H1 (cell line): ENCODE measurements at regions not wholly inside any gene's neighbourhood (a gene's known extent, or its start where the extent isn't known, plus 50 kb on each side); places are given as distances from the start of the nearest gene placed in this dataset.

ENCODE experiments used
- CTCF ChIA-PET: fragments of 300-600 bp; sonication (Branson Sonifier 250); formaldehyde crosslinking; loops from one replicate; lab custom pipeline; 2021; ENCODE audit not compliant: partially characterized antibody; lab: Charles Lee
- POLR2A ChIA-PET: fragments of 300-600 bp; sonication (Branson Sonifier 250); formaldehyde crosslinking; loops from one replicate; lab custom pipeline; 2021; ENCODE audit warnings: inconsistent platforms; ENCODE audit not compliant: partially characterized antibody; lab: Charles Lee
- DNase-seq, 2 experiments: peaks; one replicate each; pipeline versions ENCODE4 v3.0.0 to v3.0.0-alpha.2; 2010 to 2022; ENCODE audit warnings: low spot score in 2 of 2, low read depth in 1 of 2, mixed read lengths in 1 of 2
- FAIRE-seq: peaks from 2 replicates; lab custom pipeline; 2011; peaks lifted over from hg19 to GRCh38; lab: Jason Lieb, UNC
- H2AFZ ChIP-seq: 2 replicates; pipeline ENCODE4 v1.8.1; 2012; ENCODE audit warnings: low read length, inconsistent platforms
- H2AK5ac ChIP-seq: 2 replicates; pipeline ENCODE4 v1.6.1; 2013; ENCODE audit warnings: low read depth, low read length
- H2BK120ac ChIP-seq: replicated peaks from 2 replicates; pipeline ENCODE3; 2013; ENCODE audit warnings: low read depth, low read length, inconsistent platforms
- H2BK12ac ChIP-seq: 2 replicates; pipeline ENCODE4 v1.6.1; 2013; ENCODE audit warnings: low read depth, low read length
- H2BK15ac ChIP-seq: 2 replicates; pipeline ENCODE4 v1.6.1; 2013; ENCODE audit warnings: low read length
- H2BK20ac ChIP-seq: 2 replicates; pipeline ENCODE4 v1.6.1; 2013; ENCODE audit warnings: low read length
- H2BK5ac ChIP-seq: 2 replicates; pipeline ENCODE4 v1.6.1; 2013; ENCODE audit warnings: low read depth, low read length
- H3K14ac ChIP-seq: 2 replicates; pipeline ENCODE4 v1.6.1; 2013; ENCODE audit warnings: inconsistent platforms; ENCODE audit not compliant: insufficient read length
- H3K18ac ChIP-seq: 2 replicates; pipeline ENCODE4 v1.6.1; 2013; ENCODE audit warnings: low read length; ENCODE audit errors: extremely low read depth
- H3K23ac ChIP-seq: 2 replicates; pipeline ENCODE4 v1.6.1; 2013; ENCODE audit warnings: inconsistent platforms; ENCODE audit not compliant: insufficient read length
- H3K23me2 ChIP-seq: 2 replicates; pipeline ENCODE4 v1.6.1; 2013; ENCODE audit warnings: low read depth, low read length
- H3K27ac ChIP-seq: 2 replicates; pipeline ENCODE4 v1.6.1; 2011; ENCODE audit warnings: low read depth, low read length, inconsistent platforms
- H3K27me3 ChIP-seq, 4 experiments: replicated peaks in 1 of 4; 1 replicate in 1 of 4; 2 replicates in 3 of 4; pipeline versions ENCODE4 v1.6.1 to v1.8.1; 2011 to 2013; ENCODE audit warnings: low read length in 3 of 4, mild to moderate bottlenecking in 3 of 4, inconsistent platforms in 2 of 4, mixed read lengths in 2 of 4, moderate library complexity in 1 of 4; ENCODE audit not compliant: control insufficient read depth in 3 of 4, insufficient read depth in 3 of 4; ENCODE audit errors: extremely low read depth in 1 of 4
- H3K36me3 ChIP-seq, 4 experiments: 2 replicates each; pipeline versions ENCODE4 v1.6.1 to v1.8.1; 2011 to 2013; ENCODE audit warnings: mild to moderate bottlenecking in 4 of 4, low read length in 3 of 4, moderate library complexity in 2 of 4, control low read depth in 1 of 4, inconsistent platforms in 1 of 4; ENCODE audit not compliant: insufficient read depth in 4 of 4, control insufficient read depth in 2 of 4
- H3K4ac ChIP-seq: replicated peaks from 2 replicates; pipeline ENCODE3; 2013; ENCODE audit warnings: low read length, low read depth, mixed read lengths, inconsistent platforms; ENCODE audit not compliant: insufficient read length
- H3K4me1 ChIP-seq, 4 experiments: replicated peaks in 1 of 4; 1 replicate in 1 of 4; 2 replicates in 3 of 4; pipeline versions ENCODE4 v1.6.1 to v1.8.1; 2011 to 2013; ENCODE audit warnings: low read length in 3 of 4, inconsistent platforms in 2 of 4, mixed read lengths in 1 of 4; ENCODE audit not compliant: insufficient read depth in 4 of 4, control insufficient read depth in 3 of 4
- H3K4me2 ChIP-seq, 2 experiments: 2 replicates each; pipeline versions ENCODE4 v1.6.1 to v1.8.1; 2011 to 2013; ENCODE audit warnings: low read depth in 2 of 2, low read length in 2 of 2, control low read depth in 1 of 2, inconsistent platforms in 1 of 2, mild to moderate bottlenecking in 1 of 2; ENCODE audit not compliant: insufficient read depth in 1 of 2
- H3K4me3 ChIP-seq, 4 experiments: fragments of 200-600, 300-600 bp in 1 of 4; sonication (generic), shearing (Covaris generic), sonication (Bioruptor Twin) in 1 of 4; 2 replicates each; pipeline versions ENCODE4 v1.5.1 to v1.8.1; 2011 to 2016; ENCODE audit warnings: low read length in 4 of 4, low read depth in 3 of 4, control low read depth in 2 of 4, inconsistent platforms in 2 of 4, mild to moderate bottlenecking in 2 of 4, mixed read lengths in 1 of 4, moderate library complexity in 1 of 4; ENCODE audit not compliant: insufficient read depth in 2 of 4; ENCODE audit errors: extremely low read depth in 1 of 4
- H3K56ac ChIP-seq: replicated peaks from 2 replicates; pipeline ENCODE3; 2013; ENCODE audit warnings: low read depth, mild to moderate bottlenecking, mixed read lengths, low read length, inconsistent platforms; ENCODE audit not compliant: insufficient read length
- H3K79me1 ChIP-seq: 2 replicates; pipeline ENCODE4 v1.6.1; 2013; ENCODE audit warnings: low read depth, low read length, control low read depth
- H3K79me2 ChIP-seq, 2 experiments: 2 replicates each; pipeline versions ENCODE4 v1.6.1 to v1.8.1; 2012 to 2013; ENCODE audit warnings: low read length in 2 of 2, mild to moderate bottlenecking in 2 of 2, inconsistent platforms in 1 of 2; ENCODE audit not compliant: insufficient read depth in 2 of 2, control insufficient read depth in 1 of 2
- H3K9ac ChIP-seq, 4 experiments: replicated peaks in 1 of 4; 1 replicate in 1 of 4; 2 replicates in 3 of 4; pipeline versions ENCODE4 v1.6.1 to v1.8.1; 2011 to 2013; ENCODE audit warnings: low read depth in 3 of 4, low read length in 3 of 4, control low read depth in 2 of 4, mild to moderate bottlenecking in 2 of 4, moderate library complexity in 2 of 4, inconsistent platforms in 1 of 4; ENCODE audit errors: extremely low read depth in 1 of 4
- H3K9me3 ChIP-seq, 2 experiments: 2 replicates each; pipeline versions ENCODE4 v1.6.1 to v1.8.1; 2012 to 2013; ENCODE audit warnings: mild to moderate bottlenecking in 2 of 2, moderate library complexity in 2 of 2, control low read depth in 1 of 2, inconsistent platforms in 1 of 2, low read depth in 1 of 2, low read length in 1 of 2, mixed read lengths in 1 of 2; ENCODE audit not compliant: insufficient read depth in 2 of 2
- H4K20me1 ChIP-seq, 2 experiments: replicated peaks in 1 of 2; 2 replicates each; pipeline versions ENCODE3 to v1.8.1; 2011 to 2013; ENCODE audit warnings: inconsistent platforms in 2 of 2, low read length in 2 of 2, mild to moderate bottlenecking in 1 of 2; ENCODE audit not compliant: insufficient read depth in 2 of 2, control insufficient read depth in 1 of 2
- H4K5ac ChIP-seq: 2 replicates; pipeline ENCODE4 v1.6.1; 2013; ENCODE audit warnings: low read length, low read depth, mixed read lengths, inconsistent platforms; ENCODE audit not compliant: insufficient read length
- H4K8ac ChIP-seq: 2 replicates; pipeline ENCODE4 v1.8.0; 2013; ENCODE audit warnings: mild to moderate bottlenecking, moderate library complexity, low read length, inconsistent platforms; ENCODE audit not compliant: insufficient read depth; ENCODE audit errors: extremely low read depth
- H4K91ac ChIP-seq: replicated peaks from 2 replicates; pipeline ENCODE3; 2013; ENCODE audit warnings: low read length, mixed read lengths, inconsistent platforms; ENCODE audit not compliant: insufficient read length
- CBX8 ChIP-seq: fragments of 300-800, 300-1000 bp; sonication (generic); IDR thresholded peaks from 2 replicates; pipeline ENCODE4 v1.7.1; 2016; ENCODE audit warnings: low read depth, low read length, borderline replicate concordance
- FOSL1 ChIP-seq: IDR thresholded peaks from 2 replicates; pipeline ENCODE4 v1.6.1; 2011; ENCODE audit warnings: mild to moderate bottlenecking, low read depth, low read length, moderate library complexity; ENCODE audit not compliant: insufficient read depth
- GABPA ChIP-seq: IDR thresholded peaks from 2 replicates; pipeline ENCODE4 v1.6.1; 2011; ENCODE audit warnings: mild to moderate bottlenecking, low read length, moderate library complexity, borderline replicate concordance; ENCODE audit not compliant: insufficient read depth
- HDAC6 ChIP-seq: IDR thresholded peaks from one replicate; pipeline ENCODE4 v1.7.1; 2012; ENCODE audit warnings: low read depth, mild to moderate bottlenecking, inconsistent platforms, low read length, moderate library complexity
- JUND ChIP-seq: IDR thresholded peaks from 2 replicates; pipeline ENCODE4 v1.6.1; 2011; ENCODE audit warnings: mild to moderate bottlenecking, improper control_type of control experiment, low read length
- WGBS, 2 experiments: shearing (Covaris generic) in 1 of 2; methylation state at CpG; one replicate each; pipeline versions ENCODE4 v1.1.6 to v1.1.7; 2013 to 2015; ENCODE audit warnings: low lambda C conversion rate in 2 of 2, mixed read lengths in 2 of 2, inconsistent platforms in 1 of 2, low coverage in 1 of 2, missing lambda C conversion rate in 1 of 2; ENCODE audit not compliant: insufficient replicate concordance in 2 of 2, insufficient coverage in 1 of 2, insufficient read length in 1 of 2; ENCODE audit errors: extremely low coverage in 1 of 2, missing lambda C conversion rate in 1 of 2; 5-methylcytosine and 5-hydroxymethylcytosine counted together
- TF ChIP-seq, protein P1 (sequence below): IDR thresholded peaks from 2 replicates; pipeline ENCODE4 v1.6.1; 2012; ENCODE audit warnings: low read length, inconsistent platforms
- TF ChIP-seq, protein P2 (sequence below): IDR thresholded peaks from 2 replicates; pipeline ENCODE4 v1.6.1; 2011; ENCODE audit warnings: low read length, improper control_type of control experiment

DNA sequence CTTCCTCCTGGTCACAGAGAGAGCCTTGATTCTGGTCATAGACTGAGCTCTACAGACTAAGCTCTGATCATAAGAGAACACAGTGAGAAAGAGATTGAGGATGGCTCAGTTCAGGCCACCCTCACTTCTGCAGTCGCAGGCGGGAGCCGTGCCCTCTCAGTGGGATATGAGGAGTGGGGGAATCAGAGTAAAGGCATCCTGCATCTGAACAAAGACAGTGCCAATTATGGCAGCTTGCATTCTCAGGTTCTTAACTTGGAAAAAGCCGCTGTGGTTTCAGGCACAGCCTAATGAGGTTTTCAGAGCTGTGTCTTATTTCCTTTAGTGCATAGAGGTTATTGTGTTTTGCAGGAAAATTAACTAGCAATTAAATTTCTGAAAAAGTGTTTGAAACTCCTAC, 134.4 kb upstream of the NLRP1 start:
- TF ChIP-seq, protein P1, sequence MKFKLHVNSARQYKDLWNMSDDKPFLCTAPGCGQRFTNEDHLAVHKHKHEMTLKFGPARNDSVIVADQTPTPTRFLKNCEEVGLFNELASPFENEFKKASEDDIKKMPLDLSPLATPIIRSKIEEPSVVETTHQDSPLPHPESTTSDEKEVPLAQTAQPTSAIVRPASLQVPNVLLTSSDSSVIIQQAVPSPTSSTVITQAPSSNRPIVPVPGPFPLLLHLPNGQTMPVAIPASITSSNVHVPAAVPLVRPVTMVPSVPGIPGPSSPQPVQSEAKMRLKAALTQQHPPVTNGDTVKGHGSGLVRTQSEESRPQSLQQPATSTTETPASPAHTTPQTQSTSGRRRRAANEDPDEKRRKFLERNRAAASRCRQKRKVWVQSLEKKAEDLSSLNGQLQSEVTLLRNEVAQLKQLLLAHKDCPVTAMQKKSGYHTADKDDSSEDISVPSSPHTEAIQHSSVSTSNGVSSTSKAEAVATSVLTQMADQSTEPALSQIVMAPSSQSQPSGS: no peak
- TF ChIP-seq JUND (no peak), FOSL1 (no peak), GABPA (no peak), CBX8 (no peak), HDAC6 (no peak)
- TF ChIP-seq, protein P2, sequence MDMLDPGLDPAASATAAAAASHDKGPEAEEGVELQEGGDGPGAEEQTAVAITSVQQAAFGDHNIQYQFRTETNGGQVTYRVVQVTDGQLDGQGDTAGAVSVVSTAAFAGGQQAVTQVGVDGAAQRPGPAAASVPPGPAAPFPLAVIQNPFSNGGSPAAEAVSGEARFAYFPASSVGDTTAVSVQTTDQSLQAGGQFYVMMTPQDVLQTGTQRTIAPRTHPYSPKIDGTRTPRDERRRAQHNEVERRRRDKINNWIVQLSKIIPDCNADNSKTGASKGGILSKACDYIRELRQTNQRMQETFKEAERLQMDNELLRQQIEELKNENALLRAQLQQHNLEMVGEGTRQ: no peak
- no peak overlapping the region for H2BK15ac ChIP-seq
- H3K23ac ChIP-seq: no peak overlapping the region
- H3K14ac ChIP-seq: no peak overlapping the region
- POLR2A ChIA-PET: no interaction called here
- no peak overlapping the region for H3K4me2 ChIP-seq
- H3K56ac ChIP-seq: no peak overlapping the region
- CTCF ChIA-PET: interaction anchor here (1.0 to 3.7 kb wide), 6 partner anchors 12 to 126 kb away, joined by 3 to 31 read pairs (median 4); no protein-coding TSS in a partner anchor
- H3K27ac ChIP-seq: no peak overlapping the region
- peak overlapping the region; percentile 57; the same call in 1 of the 2 replicates for H2AFZ ChIP-seq
- H3K79me2 ChIP-seq: no peaks in the 10 kb centered on the region
- H3K4ac ChIP-seq: no peak overlapping the region
- no peaks in the 10 kb centered on the region for H3K36me3 ChIP-seq
- no peak overlapping the region for H2BK20ac ChIP-seq
- no peak overlapping the region for H3K18ac ChIP-seq
- H2BK5ac ChIP-seq: no peak overlapping the region
- FAIRE-seq (no peak), DNase-seq (no peak)
- H4K20me1 ChIP-seq: no peaks in the 10 kb centered on the region
- 89% methylated on average over 4 of the region's 4 CpGs; no CpG with 5 or more reads in 1 of the 2 experiments for WGBS, 2 experiments
- no peaks in the 10 kb centered on the region for H3K23me2 ChIP-seq
- H4K8ac ChIP-seq: no peak overlapping the region
- no peak overlapping the region for H3K9ac ChIP-seq
- H3K79me1 ChIP-seq: no peaks in the 10 kb centered on the region
- no peaks in the 10 kb centered on the region for H3K4me1 ChIP-seq
- H3K9me3 ChIP-seq: peaks cover 0 to 7% of the 10 kb centered on the region in 2 experiments; a peak in 2 of 4 replicates
- no peak overlapping the region for H3K4me3 ChIP-seq
- H2BK12ac ChIP-seq: no peak overlapping the region
- H4K91ac ChIP-seq: no peak overlapping the region
- H3K27me3 ChIP-seq: no peaks in the 10 kb centered on the region
- H2AK5ac ChIP-seq: no peak overlapping the region
- no peak overlapping the region for H4K5ac ChIP-seq
- no peak overlapping the region for H2BK120ac ChIP-seq
